ENCODE measurements at regions not wholly inside any gene's neighbourhood (a gene's known extent, or its start where the extent isn't known, plus 50 kb on each side); places are given as distances from the start of the nearest gene placed in this dataset.

- H3K27me3 ChIP-seq = no peaks in the 10 kb centered on the region
- DNase-seq = no peak
- H3K36me3 ChIP-seq = no peaks in the 10 kb centered on the region
- H3K9me3 ChIP-seq = no peaks in the 10 kb centered on the region
- H3K4me3 ChIP-seq (ENCODE audit: low read depth, low read length) = no peak overlapping the region
- TF ChIP-seq CTCF (IDR thresholded peaks at IDR 0.05; ENCODE audit: low read depth, low read length) = no peak
- H3K4me1 ChIP-seq = no peaks in the 10 kb centered on the region
These were observed 50.4 kb downstream of the RTL9 start for GRCh38 chrX:110408949-110409588.

GRCh38 chrX:110409925-110410324, 51.3 kb downstream of the RTL9 start:
- no peaks in the 10 kb centered on the region for H3K4me1 ChIP-seq
- H3K36me3 ChIP-seq = no peaks in the 10 kb centered on the region
- DNase-seq = no peak
- no peak overlapping the region for H3K4me3 ChIP-seq (ENCODE audit: low read depth, low read length)
- H3K27me3 ChIP-seq = no peaks in the 10 kb centered on the region
- no peak for TF ChIP-seq CTCF (IDR thresholded peaks at IDR 0.05; ENCODE audit: low read depth, low read length)
- H3K9me3 ChIP-seq = no peaks in the 10 kb centered on the region

GRCh38 chrX:110410603-110411002, 52.0 kb downstream of the RTL9 start:
- TF ChIP-seq CTCF (IDR thresholded peaks at IDR 0.05; ENCODE audit: low read depth, low read length) = no peak
- H3K9me3 ChIP-seq = no peaks in the 10 kb centered on the region

GRCh38 chrX:110412971-110413726, 54.5 kb downstream of the RTL9 start:
- Histone ChIP-seq H3K36me3 (no peaks in the 10 kb centered on the region), H3K27me3 (no peaks in the 10 kb centered on the region), H3K9me3 (no peaks in the 10 kb centered on the region), H3K4me3 (ENCODE audit: low read depth, low read length) (peak overlapping the region; percentile 49), H3K4me1 (no peaks in the 10 kb centered on the region)
- peak; percentile 83 for TF ChIP-seq CTCF (IDR thresholded peaks at IDR 0.05; ENCODE audit: low read depth, low read length)
- peak; percentile 74 for DNase-seq

More at GRCh38 chrX:110410603-110411002, 52.0 kb downstream of the RTL9 start:
- Histone ChIP-seq H3K4me1 (no peaks in the 10 kb centered on the region), H3K27me3 (no peaks in the 10 kb centered on the region), H3K36me3 (no peaks in the 10 kb centered on the region), H3K4me3 (ENCODE audit: low read depth, low read length) (no peak overlapping the region)
- DNase-seq = no peak

GRCh38 chrX:110413727-110414124, 55.1 kb downstream of the RTL9 start:
- Histone ChIP-seq H3K4me1 (no peaks in the 10 kb centered on the region), H3K4me3 (ENCODE audit: low read depth, low read length) (no peak overlapping the region), H3K27me3 (no peaks in the 10 kb centered on the region), H3K9me3 (no peaks in the 10 kb centered on the region), H3K36me3 (no peaks in the 10 kb centered on the region)
- DNase-seq = no peak
- TF ChIP-seq CTCF (IDR thresholded peaks at IDR 0.05; ENCODE audit: low read depth, low read length) = no peak

- TF ChIP-seq CTCF (IDR thresholded peaks at IDR 0.05; ENCODE audit: low read depth, low read length) = no peak
- Histone ChIP-seq H3K9me3 (no peaks in the 10 kb centered on the region), H3K4me3 (ENCODE audit: low read depth, low read length) (no peak overlapping the region), H3K27me3 (no peaks in the 10 kb centered on the region), H3K4me1 (no peaks in the 10 kb centered on the region), H3K36me3 (no peaks in the 10 kb centered on the region)
- no peak for DNase-seq
These were observed 55.6 kb downstream of the RTL9 start for GRCh38 chrX:110414273-110414672.

All from BE2C (cell line).